ENCODE measurements at regions not wholly inside any gene's neighbourhood (a gene's known extent, or its start where the extent isn't known, plus 50 kb on each side); places are given as distances from the start of the nearest gene placed in this dataset.

GRCh38 chr10:69696073-69696731 is 66.2 kb downstream of the FAM241B start:
- TF ChIP-seq POLR2AphosphoS5 (IDR thresholded peaks at IDR 0.05; ENCODE audit: insufficient read depth in 1 of 2, low read depth in 1 of 2) = no peak
- peak in 2 of 3 experiments; percentile 17 to 18 for TF ChIP-seq CTCF (IDR thresholded peaks at IDR 0.05)

All from vagina (tissue), 2 donors.